CD8-positive, alpha-beta memory T cell (primary cell): ENCODE measurements at regions not wholly inside any gene's neighbourhood (a gene's known extent, or its start where the extent isn't known, plus 50 kb on each side); places are given as distances from the start of the nearest gene placed in this dataset.

ENCODE experiments used
- CTCF ChIA-PET: fragments of 350-600 bp; sonication (Branson Sonifier 250); formaldehyde crosslinking; loops from one replicate; lab custom pipeline; 2021; ENCODE audit warnings: antibody characterized with exemption; lab: Charles Lee
- POLR2A ChIA-PET: fragments of 350-600 bp; sonication (Branson Sonifier 250); formaldehyde crosslinking; loops from one replicate; lab custom pipeline; 2021; ENCODE audit warnings: antibody characterized with exemption; lab: Charles Lee
- DNase-seq, 5 donors: peaks; one replicate each; pipeline versions ENCODE4 v3.0.0 to v3.0.0-alpha.2; 2020 to 2022; ENCODE audit warnings: mixed read lengths in 1 of 5
- H3K27ac ChIP-seq: one replicate; pipeline ENCODE4 v1.7.0; 2013; ENCODE audit warnings: low read depth, mild to moderate bottlenecking, low read length, moderate library complexity
- H3K27me3 ChIP-seq: 2 replicates; pipeline ENCODE4 v1.7.0; 2013; ENCODE audit warnings: low read length, mild to moderate bottlenecking; ENCODE audit not compliant: insufficient read depth, poor library complexity, severe bottlenecking
- H3K36me3 ChIP-seq: 2 replicates; pipeline ENCODE4 v1.7.0; 2013; ENCODE audit warnings: mild to moderate bottlenecking, low read length, moderate library complexity; ENCODE audit not compliant: insufficient read depth
- H3K4me1 ChIP-seq: 2 replicates; pipeline ENCODE4 v1.7.0; 2013; ENCODE audit warnings: mild to moderate bottlenecking, low read length, moderate library complexity; ENCODE audit not compliant: insufficient read depth
- H3K4me3 ChIP-seq: 2 replicates; pipeline ENCODE4 v1.7.0; 2013; ENCODE audit warnings: mild to moderate bottlenecking, low read length
- H3K9me3 ChIP-seq: 2 replicates; pipeline ENCODE4 v1.7.0; 2013; ENCODE audit warnings: mild to moderate bottlenecking, low read length
- H3K27ac Mint-ChIP-seq, 8 donors: one replicate each; pipeline ENCODE4 v1.8.0; 2020 to 2021; ENCODE audit warnings: mixed read lengths in 8 of 8, mild to moderate bottlenecking in 6 of 8, inconsistent platforms in 3 of 8, moderate library complexity in 3 of 8
- H3K27me3 Mint-ChIP-seq, 2 donors: one replicate each; pipeline ENCODE4 v1.8.0; 2020 to 2021; ENCODE audit warnings: mixed read lengths in 2 of 2, mild to moderate bottlenecking in 1 of 2, moderate library complexity in 1 of 2
- H3K36me3 Mint-ChIP-seq, 3 donors: one replicate each; pipeline ENCODE4 v1.8.0; 2020 to 2021; ENCODE audit warnings: mixed read lengths in 3 of 3, inconsistent platforms in 1 of 3, mild to moderate bottlenecking in 1 of 3
- H3K4me1 Mint-ChIP-seq, 3 donors: one replicate each; pipeline ENCODE4 v1.8.0; 2020 to 2021; ENCODE audit warnings: mixed read lengths in 3 of 3, inconsistent platforms in 1 of 3, mild to moderate bottlenecking in 1 of 3
- H3K4me3 Mint-ChIP-seq, 7 donors: one replicate each; pipeline ENCODE4 v1.8.0; 2020 to 2021; ENCODE audit warnings: mixed read lengths in 7 of 7, mild to moderate bottlenecking in 6 of 7, moderate library complexity in 4 of 7, inconsistent platforms in 2 of 7
- H3K9me3 Mint-ChIP-seq, 5 donors: one replicate each; pipeline ENCODE4 v1.8.0; 2020 to 2022; ENCODE audit warnings: mixed read lengths in 5 of 5, mild to moderate bottlenecking in 3 of 5, moderate library complexity in 2 of 5, inconsistent platforms in 1 of 5

- peaks cover 0 to 2% (median 0%) of the 10 kb centered on the region in 5 donors for H3K9me3 Mint-ChIP-seq
- no peak overlapping the region for H3K27ac Mint-ChIP-seq
- no peaks in the 10 kb centered on the region for H3K36me3 Mint-ChIP-seq
- ChIA-PET CTCF (no interaction called here), POLR2A (no interaction called here)
- H3K27me3 ChIP-seq: no peaks in the 10 kb centered on the region
- no peak overlapping the region for H3K27ac ChIP-seq
- H3K4me1 ChIP-seq: no peaks in the 10 kb centered on the region
- DNase-seq: no peak
- H3K9me3 ChIP-seq: no peaks in the 10 kb centered on the region
- no peak overlapping the region for H3K4me3 ChIP-seq
- peaks cover 0 to 3% of the 10 kb centered on the region in 2 donors for H3K27me3 Mint-ChIP-seq
- H3K4me1 Mint-ChIP-seq: no peaks in the 10 kb centered on the region
- no peak overlapping the region for H3K4me3 Mint-ChIP-seq
- H3K36me3 ChIP-seq: no peaks in the 10 kb centered on the region
These were observed 257.6 kb downstream of the TTLL7 start for GRCh38 chr1:83741348-83741747.

DNA sequence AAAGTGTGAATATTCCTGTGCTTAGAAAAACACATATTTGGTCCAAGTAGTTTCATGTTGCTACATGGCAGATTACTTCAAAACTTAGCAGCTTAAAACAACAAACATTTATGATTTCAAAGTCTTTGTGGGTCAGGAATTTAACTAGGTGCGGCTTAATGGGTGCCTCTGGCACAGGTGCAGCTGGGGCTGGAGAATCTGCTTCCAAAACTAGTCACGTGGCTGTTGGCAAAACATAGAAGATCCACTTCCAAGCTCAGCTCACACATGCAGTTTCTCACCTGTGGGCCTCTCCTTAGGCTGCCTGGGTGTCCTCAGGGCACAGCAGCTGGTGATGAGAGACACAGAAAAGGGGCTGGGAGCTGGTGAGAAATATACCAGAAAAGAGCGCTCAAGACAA, 263.4 kb downstream of the TTLL7 start:
- Mint-ChIP-seq H3K27ac (no peak overlapping the region), H3K36me3 (no peaks in the 10 kb centered on the region), H3K4me3 (no peak overlapping the region), H3K27me3 (peaks cover 0 to 4% of the 10 kb centered on the region in 2 donors), H3K4me1 (no peaks in the 10 kb centered on the region), H3K9me3 (no peaks in the 10 kb centered on the region)
- POLR2A ChIA-PET: no interaction called here
- H3K4me3 ChIP-seq: no peak overlapping the region
- no peaks in the 10 kb centered on the region for H3K27me3 ChIP-seq
- no peak for DNase-seq
- no peaks in the 10 kb centered on the region for H3K36me3 ChIP-seq
- CTCF ChIA-PET: no interaction called here
- no peaks in the 10 kb centered on the region for H3K4me1 ChIP-seq
- H3K27ac ChIP-seq: no peak overlapping the region
- no peaks in the 10 kb centered on the region for H3K9me3 ChIP-seq

DNA sequence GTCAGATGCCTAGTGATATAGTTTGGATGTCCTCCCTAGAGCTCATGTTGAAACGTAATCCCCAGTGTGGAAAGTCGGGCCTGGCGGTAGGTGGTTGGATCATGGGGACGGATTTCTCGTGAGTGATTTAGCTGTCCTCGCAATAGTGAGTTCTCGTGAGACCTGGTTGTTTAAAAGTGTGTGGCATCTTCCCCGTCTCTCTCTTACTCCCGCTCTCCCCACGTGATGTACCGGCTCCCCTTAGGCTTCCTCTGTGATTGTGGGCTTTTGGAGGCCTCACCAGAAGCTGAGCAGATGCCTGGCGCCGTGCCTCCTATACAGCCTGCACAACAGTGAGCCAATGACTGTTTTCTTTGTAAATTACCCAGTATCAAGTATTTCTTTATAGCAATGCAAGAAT, 264.5 kb downstream of the TTLL7 start:
- H3K27ac Mint-ChIP-seq: no peak overlapping the region
- CTCF ChIA-PET: no interaction called here
- Histone ChIP-seq H3K27me3 (no peaks in the 10 kb centered on the region), H3K9me3 (no peaks in the 10 kb centered on the region), H3K36me3 (no peaks in the 10 kb centered on the region), H3K4me3 (no peak overlapping the region), H3K4me1 (no peaks in the 10 kb centered on the region), H3K27ac (no peak overlapping the region)
- H3K4me3 Mint-ChIP-seq: no peak overlapping the region
- no peaks in the 10 kb centered on the region for H3K36me3 Mint-ChIP-seq
- H3K27me3 Mint-ChIP-seq: peaks cover 0 to 4% of the 10 kb centered on the region in 2 donors
- no peaks in the 10 kb centered on the region for H3K4me1 Mint-ChIP-seq
- POLR2A ChIA-PET: no interaction called here
- no peaks in the 10 kb centered on the region for H3K9me3 Mint-ChIP-seq
- no peak for DNase-seq

DNA sequence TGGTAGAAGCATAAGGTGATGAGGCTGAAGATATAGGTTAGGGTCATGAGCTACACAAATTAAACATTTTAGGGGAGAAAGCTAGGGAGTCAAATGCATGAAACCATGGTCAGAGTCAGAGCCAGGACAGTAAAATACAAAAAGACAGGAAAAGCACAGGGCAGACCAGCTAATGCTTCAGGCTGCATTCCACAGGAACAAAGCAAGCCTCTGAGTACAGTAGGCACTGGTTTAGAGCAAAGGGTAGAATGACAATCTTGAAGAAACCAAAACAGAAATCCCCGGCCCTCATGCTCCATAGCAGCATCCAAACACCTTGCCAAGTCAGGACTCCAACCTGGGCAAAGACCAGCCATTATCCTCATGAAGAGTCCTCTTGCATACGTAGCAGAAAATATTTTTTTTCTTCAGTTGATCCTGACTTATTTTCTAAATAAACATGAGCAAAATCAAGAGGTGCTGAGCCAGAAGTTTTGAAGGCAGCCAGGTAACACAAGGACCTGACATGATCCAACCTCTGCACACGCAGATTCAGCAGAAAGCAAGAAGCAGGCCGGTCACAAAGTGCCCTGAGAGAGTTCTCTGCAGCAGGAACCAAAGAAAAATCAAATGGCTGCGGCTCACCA, 273.1 kb downstream of the TTLL7 start:
- H3K27me3 Mint-ChIP-seq: no peaks in the 10 kb centered on the region
- Histone ChIP-seq H3K4me3 (no peak overlapping the region), H3K4me1 (no peaks in the 10 kb centered on the region), H3K36me3 (no peaks in the 10 kb centered on the region), H3K9me3 (no peaks in the 10 kb centered on the region), H3K27ac (no peak overlapping the region), H3K27me3 (no peaks in the 10 kb centered on the region)
- no peaks in the 10 kb centered on the region for H3K36me3 Mint-ChIP-seq
- H3K4me3 Mint-ChIP-seq: no peak overlapping the region
- H3K4me1 Mint-ChIP-seq: no peaks in the 10 kb centered on the region
- POLR2A ChIA-PET: no interaction called here
- CTCF ChIA-PET: no interaction called here
- H3K9me3 Mint-ChIP-seq: peaks cover 0 to 2% (median 0%) of the 10 kb centered on the region in 5 donors
- DNase-seq: no peak
- H3K27ac Mint-ChIP-seq: no peak overlapping the region

GRCh38 chr1:83718338-83718737, 280.6 kb downstream of the TTLL7 start:
- Histone ChIP-seq H3K36me3 (no peaks in the 10 kb centered on the region), H3K4me3 (no peak overlapping the region), H3K9me3 (no peaks in the 10 kb centered on the region), H3K4me1 (no peaks in the 10 kb centered on the region), H3K27me3 (no peaks in the 10 kb centered on the region), H3K27ac (no peak overlapping the region)
- POLR2A ChIA-PET: no interaction called here
- H3K27ac Mint-ChIP-seq: no peak overlapping the region
- peaks cover 0 to 3% (median 0%) of the 10 kb centered on the region in 5 donors for H3K9me3 Mint-ChIP-seq
- no peak for DNase-seq
- no peak overlapping the region for H3K4me3 Mint-ChIP-seq
- H3K4me1 Mint-ChIP-seq: no peaks in the 10 kb centered on the region
- H3K27me3 Mint-ChIP-seq: no peaks in the 10 kb centered on the region
- CTCF ChIA-PET: no interaction called here
- H3K36me3 Mint-ChIP-seq: no peaks in the 10 kb centered on the region

DNA sequence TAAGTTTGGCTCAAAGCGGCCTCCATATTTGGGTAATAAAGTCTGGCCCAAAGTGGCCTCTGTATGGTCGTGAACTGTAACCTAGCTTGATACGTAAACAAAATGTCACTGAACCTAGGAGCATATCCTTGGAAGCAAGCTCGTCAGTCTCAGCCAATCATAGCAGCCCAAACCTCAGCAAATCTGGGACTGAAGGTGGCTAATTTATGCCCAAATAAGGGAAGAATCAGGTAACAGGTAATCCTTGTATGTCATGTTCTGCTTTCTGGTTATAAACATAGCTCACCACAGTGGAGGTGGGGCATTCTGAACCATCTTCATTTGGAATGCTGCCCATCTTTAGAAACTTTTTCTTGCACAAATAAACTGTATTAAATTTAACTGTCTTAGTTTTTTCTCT, 281.1 kb downstream of the TTLL7 start:
- H3K4me3 Mint-ChIP-seq: no peak overlapping the region
- Histone ChIP-seq H3K36me3 (no peaks in the 10 kb centered on the region), H3K9me3 (no peaks in the 10 kb centered on the region), H3K27me3 (no peaks in the 10 kb centered on the region), H3K27ac (no peak overlapping the region), H3K4me3 (no peak overlapping the region), H3K4me1 (no peaks in the 10 kb centered on the region)
- DNase-seq: no peak
- H3K36me3 Mint-ChIP-seq: no peaks in the 10 kb centered on the region
- peaks cover 0 to 3% (median 0%) of the 10 kb centered on the region in 5 donors for H3K9me3 Mint-ChIP-seq
- H3K27me3 Mint-ChIP-seq: peaks cover 0 to 2% of the 10 kb centered on the region in 2 donors
- CTCF ChIA-PET: interaction anchor here (0.7 kb wide), 1 partner anchor 21 kb away, joined by 3 read pairs; no protein-coding TSS in a partner anchor
- no peak overlapping the region for H3K27ac Mint-ChIP-seq
- H3K4me1 Mint-ChIP-seq: no peaks in the 10 kb centered on the region
- POLR2A ChIA-PET: no interaction called here

DNA sequence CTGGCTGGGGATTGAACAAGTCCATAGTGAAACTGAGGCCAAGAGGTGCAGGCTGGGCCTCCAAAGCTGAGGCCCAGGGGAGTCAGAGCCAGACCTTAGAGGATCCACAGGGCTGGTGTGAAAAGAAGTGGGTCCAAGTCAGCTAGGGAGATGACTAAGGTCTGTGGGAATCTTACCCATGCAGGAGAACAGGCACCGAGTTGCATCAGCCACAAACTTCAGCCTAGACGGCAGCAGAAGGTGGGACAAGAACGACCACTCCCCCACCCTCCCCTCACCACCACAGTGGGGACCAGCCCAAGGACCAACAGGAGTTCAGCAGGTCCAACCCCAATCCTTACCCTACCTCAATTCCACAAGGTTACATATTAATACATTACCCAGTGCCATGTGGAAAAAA, 282.3 kb downstream of the TTLL7 start:
- ChIA-PET POLR2A (no interaction called here), CTCF (no interaction called here)
- no peaks in the 10 kb centered on the region for H3K4me1 ChIP-seq
- H3K27me3 ChIP-seq: no peaks in the 10 kb centered on the region
- no peak for DNase-seq
- H3K4me1 Mint-ChIP-seq: no peaks in the 10 kb centered on the region
- no peak overlapping the region for H3K4me3 Mint-ChIP-seq
- H3K27ac Mint-ChIP-seq: no peak overlapping the region
- no peaks in the 10 kb centered on the region for H3K36me3 ChIP-seq
- H3K36me3 Mint-ChIP-seq: no peaks in the 10 kb centered on the region
- H3K9me3 ChIP-seq: no peaks in the 10 kb centered on the region
- peaks cover 0 to 3% of the 10 kb centered on the region in 2 donors for H3K27me3 Mint-ChIP-seq
- no peak overlapping the region for H3K27ac ChIP-seq
- H3K4me3 ChIP-seq: no peak overlapping the region
- peaks cover 0 to 4% (median 0%) of the 10 kb centered on the region in 5 donors for H3K9me3 Mint-ChIP-seq

GRCh38 chr1:83715550-83715949, 283.4 kb downstream of the TTLL7 start:
- Histone ChIP-seq H3K27me3 (no peaks in the 10 kb centered on the region), H3K36me3 (no peaks in the 10 kb centered on the region), H3K9me3 (no peaks in the 10 kb centered on the region), H3K4me1 (no peaks in the 10 kb centered on the region), H3K27ac (no peak overlapping the region), H3K4me3 (no peak overlapping the region)
- H3K4me3 Mint-ChIP-seq: no peak overlapping the region
- DNase-seq: no peak
- H3K9me3 Mint-ChIP-seq: peaks cover 0 to 4% (median 0%) of the 10 kb centered on the region in 5 donors
- no peaks in the 10 kb centered on the region for H3K4me1 Mint-ChIP-seq
- H3K27ac Mint-ChIP-seq: no peak overlapping the region
- peaks cover 0 to 3% of the 10 kb centered on the region in 2 donors for H3K27me3 Mint-ChIP-seq
- CTCF ChIA-PET: no interaction called here
- no peaks in the 10 kb centered on the region for H3K36me3 Mint-ChIP-seq
- POLR2A ChIA-PET: no interaction called here
